ENCODE measurements at regions not wholly inside any gene's neighbourhood (a gene's known extent, or its start where the extent isn't known, plus 50 kb on each side); places are given as distances from the start of the nearest gene placed in this dataset.

DNA sequence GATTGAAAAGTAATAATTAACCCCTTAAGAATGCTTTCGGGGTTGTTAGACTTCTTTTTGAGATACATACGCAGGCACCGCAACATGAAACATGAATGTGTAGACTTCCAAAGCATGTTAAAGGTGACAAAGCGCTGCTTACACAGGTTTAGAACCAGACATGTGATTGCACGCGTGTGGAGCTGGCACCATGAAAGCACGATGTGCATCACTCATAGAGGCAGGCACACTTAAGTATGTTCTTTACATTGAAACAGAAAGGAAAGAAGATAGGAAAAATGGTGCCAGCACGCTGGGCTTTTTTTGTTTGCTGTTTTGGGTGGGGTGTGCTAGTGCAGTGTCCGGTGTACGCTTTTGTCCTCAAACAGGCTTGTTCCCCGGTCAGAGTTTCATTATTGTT is 83.6 kb upstream of the PPARA start:
- peaks cover 13 to 33% of the 10 kb centered on the region in 2 experiments for H3K4me1 ChIP-seq (ENCODE audit: control insufficient read depth in 1 of 2, insufficient read depth in 1 of 2, low read depth in 1 of 2, low read length in 1 of 2)
- no peaks in the 10 kb centered on the region for H3K9me3 ChIP-seq
- no peaks in the 10 kb centered on the region for H3K27me3 ChIP-seq
- no peak overlapping the region for H3K4me3 ChIP-seq (ENCODE audit: low read depth in 1 of 2, low read length in 1 of 2)
- TF ChIP-seq, protein P1, sequence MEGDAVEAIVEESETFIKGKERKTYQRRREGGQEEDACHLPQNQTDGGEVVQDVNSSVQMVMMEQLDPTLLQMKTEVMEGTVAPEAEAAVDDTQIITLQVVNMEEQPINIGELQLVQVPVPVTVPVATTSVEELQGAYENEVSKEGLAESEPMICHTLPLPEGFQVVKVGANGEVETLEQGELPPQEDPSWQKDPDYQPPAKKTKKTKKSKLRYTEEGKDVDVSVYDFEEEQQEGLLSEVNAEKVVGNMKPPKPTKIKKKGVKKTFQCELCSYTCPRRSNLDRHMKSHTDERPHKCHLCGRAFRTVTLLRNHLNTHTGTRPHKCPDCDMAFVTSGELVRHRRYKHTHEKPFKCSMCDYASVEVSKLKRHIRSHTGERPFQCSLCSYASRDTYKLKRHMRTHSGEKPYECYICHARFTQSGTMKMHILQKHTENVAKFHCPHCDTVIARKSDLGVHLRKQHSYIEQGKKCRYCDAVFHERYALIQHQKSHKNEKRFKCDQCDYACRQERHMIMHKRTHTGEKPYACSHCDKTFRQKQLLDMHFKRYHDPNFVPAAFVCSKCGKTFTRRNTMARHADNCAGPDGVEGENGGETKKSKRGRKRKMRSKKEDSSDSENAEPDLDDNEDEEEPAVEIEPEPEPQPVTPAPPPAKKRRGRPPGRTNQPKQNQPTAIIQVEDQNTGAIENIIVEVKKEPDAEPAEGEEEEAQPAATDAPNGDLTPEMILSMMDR (IDR thresholded peaks at IDR 0.05) = no peak
- H3K36me3 ChIP-seq = peaks cover 15% of the 10 kb centered on the region
- peak overlapping the region; percentile 1 for H3K27ac ChIP-seq

DNA sequence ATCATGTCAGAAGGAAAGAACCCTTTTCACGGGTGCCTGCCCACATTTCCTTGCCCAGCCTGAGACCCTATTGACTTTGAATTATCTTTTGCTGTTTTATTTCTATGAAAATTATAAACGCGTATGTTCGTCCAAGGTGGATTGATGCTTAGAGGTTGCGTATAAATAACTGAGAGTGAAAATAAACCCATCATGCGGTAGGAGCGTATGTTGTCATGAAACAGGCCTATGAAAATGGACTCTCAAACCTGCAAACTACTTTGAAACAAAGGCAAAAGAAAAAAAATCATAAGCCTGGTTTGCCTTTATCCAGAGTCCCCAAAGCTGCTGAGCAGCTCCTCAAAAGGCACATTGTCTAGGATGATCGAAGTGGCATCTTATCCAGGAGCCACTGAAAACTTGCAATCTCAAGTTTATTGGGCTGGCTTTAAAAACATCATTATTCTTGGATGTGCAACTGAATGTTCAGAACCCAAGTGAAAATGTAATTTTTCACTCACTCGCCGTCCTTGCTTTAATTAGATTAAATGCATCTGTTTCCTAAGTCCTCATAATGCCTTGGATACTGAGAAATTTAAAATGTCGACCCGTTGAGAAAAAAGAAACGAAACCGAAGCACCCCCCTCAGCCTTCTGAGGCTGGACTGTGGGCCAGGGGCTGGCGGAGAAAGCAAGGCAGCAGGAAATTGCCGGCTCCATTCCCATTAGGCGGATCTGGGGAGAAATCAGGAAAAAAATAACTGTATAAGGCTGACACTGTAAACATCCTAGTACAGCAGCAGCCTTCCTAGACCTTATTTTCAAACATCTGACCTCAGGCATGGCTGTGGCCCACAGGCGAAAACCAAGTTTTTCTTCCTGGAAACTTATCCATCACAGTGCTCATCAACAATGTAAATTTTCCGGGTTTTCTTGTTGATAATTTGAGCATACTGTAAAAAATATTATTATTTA is 82.9 kb upstream of the PPARA start:
- peaks cover 8% of the 10 kb centered on the region for H3K36me3 ChIP-seq
- TF ChIP-seq, protein P1 (IDR thresholded peaks at IDR 0.05) = no peak
- no peak overlapping the region for H3K4me3 ChIP-seq (ENCODE audit: low read depth in 1 of 2, low read length in 1 of 2)
- H3K27ac ChIP-seq = peak overlapping the region; percentile 1
- no peaks in the 10 kb centered on the region for H3K9me3 ChIP-seq
- no peaks in the 10 kb centered on the region for H3K27me3 ChIP-seq
- peaks cover 18 to 38% of the 10 kb centered on the region in 2 experiments for H3K4me1 ChIP-seq (ENCODE audit: control insufficient read depth in 1 of 2, insufficient read depth in 1 of 2, low read depth in 1 of 2, low read length in 1 of 2)

DNA sequence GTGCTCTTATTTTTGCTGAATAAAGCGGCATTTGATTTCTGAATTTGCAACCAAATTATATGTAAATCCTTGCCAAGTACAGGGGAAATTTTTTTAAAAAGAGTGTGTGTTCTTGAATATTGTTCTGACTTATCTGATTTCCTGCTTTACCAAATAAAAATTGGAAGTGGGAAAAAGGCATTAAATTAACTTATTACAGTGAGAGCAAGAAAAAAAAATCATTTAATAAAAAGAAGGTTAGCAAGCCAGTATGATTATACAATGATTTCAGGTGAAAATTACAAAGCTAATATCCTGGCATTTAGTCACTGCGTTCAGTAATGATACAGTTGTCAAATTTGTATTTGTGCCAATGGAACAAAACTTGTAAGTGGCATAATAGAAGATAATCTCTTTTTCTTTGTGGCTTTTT is 82.1 kb upstream of the PPARA start:
- Histone ChIP-seq H3K9me3 (no peaks in the 10 kb centered on the region), H3K27me3 (no peaks in the 10 kb centered on the region), H3K4me3 (ENCODE audit: low read depth in 1 of 2, low read length in 1 of 2) (no peak overlapping the region), H3K36me3 (peaks cover 8% of the 10 kb centered on the region), H3K4me1 (ENCODE audit: control insufficient read depth in 1 of 2, insufficient read depth in 1 of 2, low read depth in 1 of 2, low read length in 1 of 2) (peaks cover 25 to 46% of the 10 kb centered on the region in 2 experiments), H3K27ac (no peak overlapping the region)
- TF ChIP-seq, protein P1 (IDR thresholded peaks at IDR 0.05) = no peak

DNA sequence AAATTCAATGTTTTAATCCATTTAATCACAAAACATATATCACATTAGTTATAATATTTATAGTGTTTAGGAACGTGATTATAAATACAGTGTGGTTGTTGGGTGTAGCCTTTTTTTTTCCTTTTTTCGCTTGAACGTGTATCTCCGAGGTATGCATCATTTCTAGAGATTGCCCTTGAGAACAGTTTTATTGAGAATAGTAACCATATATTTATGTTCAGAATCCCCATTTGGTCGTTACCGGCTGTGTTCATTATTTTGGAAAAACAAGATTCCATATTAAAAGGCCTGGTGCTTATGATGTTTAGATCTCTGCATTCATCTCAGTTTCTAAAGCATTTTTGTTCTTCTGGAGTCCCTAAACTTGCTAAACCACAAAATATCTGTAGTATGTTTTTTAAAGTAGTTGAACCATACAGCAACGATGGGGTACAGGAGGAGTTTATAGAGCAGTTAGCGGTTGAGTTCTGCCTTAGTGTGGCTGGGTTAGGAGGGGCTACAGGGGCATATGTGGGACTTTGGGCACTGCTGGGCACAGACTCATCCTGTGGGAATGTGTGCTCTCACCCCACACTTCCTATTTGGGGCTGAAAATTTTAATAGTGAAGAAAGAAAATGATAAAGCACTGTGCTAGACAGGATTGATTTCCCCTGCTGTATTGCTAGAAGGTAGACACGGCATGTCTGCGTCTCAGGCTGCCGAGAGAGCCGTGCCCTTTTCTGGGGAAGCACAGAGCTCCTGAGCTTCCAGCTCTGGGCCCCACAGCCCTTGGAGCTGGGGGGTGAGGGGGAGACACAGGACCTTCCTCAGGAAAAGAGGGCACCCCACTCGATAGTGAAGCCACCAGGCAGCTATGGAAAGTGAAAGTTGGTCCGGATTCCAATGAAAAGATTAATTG is 81.5 kb upstream of the PPARA start:
- Histone ChIP-seq H3K4me1 (ENCODE audit: control insufficient read depth in 1 of 2, insufficient read depth in 1 of 2, low read depth in 1 of 2, low read length in 1 of 2) (peaks cover 27 to 52% of the 10 kb centered on the region in 2 experiments), H3K27me3 (no peaks in the 10 kb centered on the region), H3K4me3 (ENCODE audit: low read depth in 1 of 2, low read length in 1 of 2) (peak overlapping the region in 1 of 2 experiments; percentile 82), H3K27ac (peak overlapping the region; percentile 79), H3K36me3 (peaks cover 7% of the 10 kb centered on the region), H3K9me3 (no peaks in the 10 kb centered on the region)
- TF ChIP-seq, protein P1 (IDR thresholded peaks at IDR 0.05) = no peak

DNA sequence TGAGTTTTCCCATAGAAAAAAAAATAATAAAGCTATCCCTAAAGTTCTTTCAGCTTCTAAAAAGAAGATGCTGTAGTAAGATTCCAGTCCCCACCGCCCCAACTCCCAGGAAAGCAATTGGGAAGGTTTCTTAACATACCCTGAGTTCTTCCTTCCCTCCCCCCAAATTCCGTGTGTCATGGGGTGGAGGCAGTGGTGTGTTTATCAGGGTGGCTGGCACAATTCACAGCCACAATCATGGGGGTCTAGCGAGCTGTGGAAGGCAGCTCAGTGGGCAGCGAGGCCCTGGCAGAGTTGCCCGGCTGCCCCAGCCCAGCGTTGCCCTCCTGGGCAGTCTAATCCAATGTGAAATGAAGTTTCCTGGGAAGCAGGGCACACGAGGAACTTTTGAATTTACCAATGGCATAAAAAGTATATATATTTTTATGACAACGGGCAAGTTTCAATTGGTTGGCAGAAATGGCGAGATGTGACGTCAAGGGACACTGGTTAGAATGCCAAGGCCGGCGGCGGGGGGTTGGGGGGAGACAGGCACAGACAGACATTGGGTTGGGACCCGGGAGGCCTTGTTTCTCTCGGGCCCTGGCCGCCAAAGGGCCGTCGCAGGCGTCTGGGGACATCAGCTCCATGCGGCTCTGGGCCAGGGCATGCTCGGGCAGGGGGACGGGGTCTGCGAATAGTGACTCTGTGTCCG is 80.7 kb upstream of the PPARA start:
- TF ChIP-seq, protein P1 (IDR thresholded peaks at IDR 0.05) = no peak
- no peaks in the 10 kb centered on the region for H3K27me3 ChIP-seq
- H3K4me3 ChIP-seq (ENCODE audit: low read depth in 1 of 2, low read length in 1 of 2) = peak overlapping the region; percentile 65 to 82
- peaks cover 27 to 57% of the 10 kb centered on the region in 2 experiments for H3K4me1 ChIP-seq (ENCODE audit: control insufficient read depth in 1 of 2, insufficient read depth in 1 of 2, low read depth in 1 of 2, low read length in 1 of 2)
- no peaks in the 10 kb centered on the region for H3K9me3 ChIP-seq
- H3K27ac ChIP-seq = peak overlapping the region; percentile 79
- H3K36me3 ChIP-seq = peaks cover 6% of the 10 kb centered on the region
